Vagina (tissue), 2 donors: ENCODE measurements at regions not wholly inside any gene's neighbourhood (a gene's known extent, or its start where the extent isn't known, plus 50 kb on each side); places are given as distances from the start of the nearest gene placed in this dataset.

Experiments
- CTCF ChIP-seq, 3 experiments: fragments of 450-650 bp in 2 of 3; fragments of 200-600 bp in 1 of 3; sonication (generic) in 1 of 3; IDR thresholded peaks; one replicate each; pipeline ENCODE4 v1.5.1; 2017 to 2019; ENCODE audit warnings: antibody characterized with exemption in 3 of 3, mild to moderate bottlenecking in 2 of 3, moderate library complexity in 2 of 3
- POLR2A ChIP-seq, 2 donors: fragments of 450-650 bp; IDR thresholded peaks; one replicate each; pipeline ENCODE4 v1.6.1; 2017; ENCODE audit warnings: antibody characterized with exemption in 2 of 2, mild to moderate bottlenecking in 2 of 2, moderate library complexity in 2 of 2
- POLR2AphosphoS5 ChIP-seq, 2 donors: sonication (generic); formaldehyde crosslinking; IDR thresholded peaks; one replicate each; pipeline ENCODE4 v1.9.0; 2017; ENCODE audit warnings: antibody characterized with exemption in 2 of 2, mild to moderate bottlenecking in 2 of 2, low read depth in 1 of 2; ENCODE audit not compliant: insufficient read depth in 1 of 2

GRCh38 chr7:94161476-94161875, 157.3 kb upstream of the BET1 start:
- TF ChIP-seq CTCF (IDR thresholded peaks at IDR 0.05) (no peak), POLR2A (IDR thresholded peaks at IDR 0.05) (no peak), POLR2AphosphoS5 (IDR thresholded peaks at IDR 0.05; ENCODE audit: insufficient read depth in 1 of 2, low read depth in 1 of 2) (no peak)
